Testis (tissue), 2 donors: ENCODE measurements at regions not wholly inside any gene's neighbourhood (a gene's known extent, or its start where the extent isn't known, plus 50 kb on each side); places are given as distances from the start of the nearest gene placed in this dataset.

Source experiments
- CTCF ChIP-seq, 3 experiments: fragments of 450-650 bp in 2 of 3; fragments of 200-600 bp in 1 of 3; sonication (generic) in 1 of 3; IDR thresholded peaks; one replicate each; pipeline ENCODE4 v1.5.1; 2016 to 2019; ENCODE audit warnings: antibody characterized with exemption in 3 of 3, mild to moderate bottlenecking in 2 of 3, moderate library complexity in 1 of 3
- POLR2A ChIP-seq: fragments of 450-650 bp; IDR thresholded peaks from one replicate; pipeline ENCODE4 v1.6.1; 2017; ENCODE audit warnings: antibody characterized with exemption, mild to moderate bottlenecking, moderate library complexity

GRCh38 chr6:74100719-74101287 is 404.8 kb downstream of the CD109 start:
- TF ChIP-seq POLR2A (no peak), CTCF (IDR thresholded peaks at IDR 0.05) (no peak)
